WERI-Rb-1 (cell line): ENCODE measurements at regions not wholly inside any gene's neighbourhood (a gene's known extent, or its start where the extent isn't known, plus 50 kb on each side); places are given as distances from the start of the nearest gene placed in this dataset.
"Not testable (repeated sequence)": the region's sequence is repeated elsewhere in the genome, so short reads cannot be mapped to it uniquely, and the experiment has no call there.

Source experiments
- DNase-seq: peaks from one replicate; pipeline ENCODE4 v3.0.0-alpha.2; 2020
- H3K27ac ChIP-seq: fragments of 250-450 bp; sonication (Bioruptor Pico); 2 replicates; pipeline ENCODE4 v1.5.1; 2020; ENCODE audit warnings: mild to moderate bottlenecking, moderate library complexity
- H3K27me3 ChIP-seq: fragments of 250-450 bp; sonication (Bioruptor Pico); 2 replicates; pipeline ENCODE4 v1.5.1; 2021; ENCODE audit warnings: mild to moderate bottlenecking, low read depth, moderate library complexity; ENCODE audit not compliant: insufficient read depth, severe bottlenecking
- H3K36me3 ChIP-seq: fragments of 250-450 bp; sonication (Bioruptor Pico); 2 replicates; pipeline ENCODE4 v1.5.1; 2020; ENCODE audit warnings: mild to moderate bottlenecking, moderate library complexity
- H3K4me3 ChIP-seq: 2 replicates; pipeline ENCODE4 v1.5.1; 2011; ENCODE audit warnings: low read depth, mild to moderate bottlenecking, control low read depth, low read length
- H3K9me3 ChIP-seq: fragments of 250-450 bp; sonication (Bioruptor Pico); 2 replicates; pipeline ENCODE4 v1.5.1; 2021; ENCODE audit warnings: mild to moderate bottlenecking, moderate library complexity; ENCODE audit not compliant: severe bottlenecking
- TF ChIP-seq, protein P1 (sequence below): IDR thresholded peaks from 2 replicates; pipeline ENCODE4 v1.5.1; 2011; ENCODE audit warnings: low read depth, mild to moderate bottlenecking, control low read depth, inconsistent platforms, low read length

GRCh38 chr20:7799862-7800261 is 140.4 kb downstream of the HAO1 start:
- H3K9me3 ChIP-seq: no peaks in the 10 kb centered on the region
- TF ChIP-seq, protein P1, sequence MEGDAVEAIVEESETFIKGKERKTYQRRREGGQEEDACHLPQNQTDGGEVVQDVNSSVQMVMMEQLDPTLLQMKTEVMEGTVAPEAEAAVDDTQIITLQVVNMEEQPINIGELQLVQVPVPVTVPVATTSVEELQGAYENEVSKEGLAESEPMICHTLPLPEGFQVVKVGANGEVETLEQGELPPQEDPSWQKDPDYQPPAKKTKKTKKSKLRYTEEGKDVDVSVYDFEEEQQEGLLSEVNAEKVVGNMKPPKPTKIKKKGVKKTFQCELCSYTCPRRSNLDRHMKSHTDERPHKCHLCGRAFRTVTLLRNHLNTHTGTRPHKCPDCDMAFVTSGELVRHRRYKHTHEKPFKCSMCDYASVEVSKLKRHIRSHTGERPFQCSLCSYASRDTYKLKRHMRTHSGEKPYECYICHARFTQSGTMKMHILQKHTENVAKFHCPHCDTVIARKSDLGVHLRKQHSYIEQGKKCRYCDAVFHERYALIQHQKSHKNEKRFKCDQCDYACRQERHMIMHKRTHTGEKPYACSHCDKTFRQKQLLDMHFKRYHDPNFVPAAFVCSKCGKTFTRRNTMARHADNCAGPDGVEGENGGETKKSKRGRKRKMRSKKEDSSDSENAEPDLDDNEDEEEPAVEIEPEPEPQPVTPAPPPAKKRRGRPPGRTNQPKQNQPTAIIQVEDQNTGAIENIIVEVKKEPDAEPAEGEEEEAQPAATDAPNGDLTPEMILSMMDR: no peak
- DNase-seq: no peak
- H3K4me3 ChIP-seq: no peak overlapping the region
- no peaks in the 10 kb centered on the region for H3K27me3 ChIP-seq
- H3K27ac ChIP-seq: no peak overlapping the region
- no peaks in the 10 kb centered on the region for H3K36me3 ChIP-seq

DNA sequence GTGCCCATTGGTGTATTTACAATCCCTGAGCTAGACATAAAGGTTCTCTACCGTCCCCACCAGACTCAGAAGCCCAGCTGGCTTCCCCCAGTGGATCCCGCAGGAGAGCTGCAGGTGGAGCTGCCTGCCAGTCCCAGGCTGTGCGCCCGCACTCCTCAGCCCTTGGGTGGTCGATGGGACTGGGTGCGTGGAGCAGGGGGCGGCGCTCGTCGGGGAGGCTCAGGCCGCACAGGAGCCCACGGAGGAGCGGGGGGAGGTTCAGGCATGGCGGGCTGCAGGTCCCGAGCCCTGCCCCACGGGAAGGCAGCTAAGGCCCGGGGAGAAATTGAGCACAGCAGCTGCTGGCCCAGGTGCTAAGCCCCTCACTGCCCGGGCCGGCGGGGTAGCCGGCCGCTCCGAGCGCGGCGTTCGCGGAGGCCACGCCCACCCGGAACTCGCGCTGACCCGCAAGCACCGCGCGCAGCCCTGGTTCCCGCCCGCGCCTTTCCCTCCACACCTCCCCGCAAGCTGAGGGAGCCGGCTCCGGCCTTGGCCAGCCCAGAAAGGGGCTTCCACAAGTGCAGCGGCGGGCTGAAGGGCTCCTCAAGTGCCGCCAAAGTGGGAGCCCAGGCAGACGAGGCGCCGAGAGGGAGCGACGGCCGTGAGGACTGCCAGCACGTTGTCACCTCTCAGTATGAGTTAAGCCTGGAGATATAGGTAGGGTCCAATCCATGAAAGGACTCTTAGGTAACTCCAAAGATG is 136.7 kb downstream of the HAO1 start:
- H3K36me3 ChIP-seq, H3K27ac ChIP-seq, DNase-seq, H3K4me3 ChIP-seq, H3K27me3 ChIP-seq, H3K9me3 ChIP-seq: not testable (repeated sequence)

- peaks cover 3% of the 10 kb centered on the region for H3K9me3 ChIP-seq
- TF ChIP-seq, protein P1: no peak
- no peak overlapping the region for H3K4me3 ChIP-seq
- no peak overlapping the region for H3K27ac ChIP-seq
- H3K27me3 ChIP-seq: no peaks in the 10 kb centered on the region
- no peak for DNase-seq
- H3K36me3 ChIP-seq: no peaks in the 10 kb centered on the region
These were observed 133.4 kb downstream of the HAO1 start for GRCh38 chr20:7806831-7807230.

GRCh38 chr20:7817286-7817685 is 123.0 kb downstream of the HAO1 start:
- TF ChIP-seq, protein P1: no peak
- DNase-seq: no peak
- Histone ChIP-seq H3K27me3 (no peaks in the 10 kb centered on the region), H3K27ac (no peak overlapping the region), H3K9me3 (no peaks in the 10 kb centered on the region), H3K4me3 (no peak overlapping the region), H3K36me3 (no peaks in the 10 kb centered on the region)

GRCh38 chr20:7818477-7818876 is 121.8 kb downstream of the HAO1 start:
- Histone ChIP-seq H3K9me3 (no peaks in the 10 kb centered on the region), H3K4me3 (no peak overlapping the region), H3K36me3 (no peaks in the 10 kb centered on the region), H3K27ac (no peak overlapping the region), H3K27me3 (no peaks in the 10 kb centered on the region)
- TF ChIP-seq, protein P1: no peak
- no peak for DNase-seq

DNA sequence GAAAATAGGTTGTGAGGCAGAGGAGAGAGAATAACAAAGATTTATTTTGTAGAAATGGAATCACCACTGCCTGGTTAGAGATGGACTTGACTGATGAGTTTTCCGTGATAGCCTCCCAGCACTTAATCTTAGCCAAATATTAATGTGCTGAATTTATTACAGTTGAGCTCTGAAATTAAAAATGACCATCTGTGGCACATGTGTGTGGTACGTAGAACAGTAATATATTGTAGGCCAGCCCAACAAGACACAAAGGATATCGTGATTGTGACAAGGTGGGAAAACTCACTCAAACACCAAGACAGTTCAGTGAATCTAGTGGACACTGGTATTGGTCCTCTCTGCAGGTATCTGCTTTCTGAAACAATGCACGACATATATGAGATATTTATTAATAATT is 119.4 kb downstream of the HAO1 start:
- TF ChIP-seq, protein P1: no peak
- no peak overlapping the region for H3K27ac ChIP-seq

More for the DNA sequence above, 119.4 kb downstream of the HAO1 start:
- Histone ChIP-seq H3K36me3 (no peaks in the 10 kb centered on the region), H3K9me3 (no peaks in the 10 kb centered on the region), H3K27me3 (no peaks in the 10 kb centered on the region), H3K4me3 (no peak overlapping the region)
- no peak for DNase-seq
